Spleen (tissue), 7 donors: ENCODE measurements at regions not wholly inside any gene's neighbourhood (a gene's known extent, or its start where the extent isn't known, plus 50 kb on each side); places are given as distances from the start of the nearest gene placed in this dataset.

Source experiments
- CTCF ChIP-seq, 11 experiments: fragments of 200-600 bp in 7 of 11; fragments of 450-650 bp in 4 of 11; sonication (generic) in 4 of 11; IDR thresholded peaks in 8 of 11; conservative IDR thresholded peaks in 3 of 11; 1 replicate in 7 of 11; 2 replicates in 4 of 11; pipeline versions ENCODE4 v1.4.0 to v1.8.0; 2016 to 2021; ENCODE audit warnings: antibody characterized with exemption in 11 of 11, inconsistent platforms in 4 of 11, mild to moderate bottlenecking in 1 of 11
- POLR2A ChIP-seq, 3 donors: fragments of 450-650 bp; IDR thresholded peaks; one replicate each; pipeline ENCODE4 v1.5.1; 2017; ENCODE audit warnings: antibody characterized with exemption in 3 of 3, mild to moderate bottlenecking in 1 of 3
- donor health status: DM: no; HTN: no; CAD: no; lungs with moderate emphysema.
- donor health status: DM: no; HTN: no; CAD: no.
- donor health status: DM: no; HTN: no; CAD: no.

DNA sequence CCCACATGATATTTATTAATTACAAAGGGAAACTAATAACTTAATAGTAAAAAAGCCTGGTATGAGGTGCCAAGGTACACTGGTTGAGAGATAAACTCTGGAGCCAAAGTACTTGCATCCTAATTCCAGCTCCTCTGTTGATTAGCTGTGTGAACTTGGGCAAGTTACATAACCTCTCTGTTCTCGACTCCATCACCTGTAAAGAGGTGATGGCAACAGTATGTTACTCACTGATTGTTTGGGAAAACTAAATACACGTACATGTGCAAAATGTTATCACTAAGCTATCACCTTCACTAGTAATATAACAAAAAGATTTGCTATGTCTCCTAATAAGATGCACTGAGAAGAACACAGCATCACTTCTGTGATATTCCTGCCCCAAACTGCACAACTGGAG, 206.4 kb downstream of the MEX3B start:
- TF ChIP-seq CTCF (IDR thresholded peaks at IDR 0.05 in 8 of 11, conservative IDR thresholded peaks at IDR 0.05 in 3 of 11), result no peak
- no peak for TF ChIP-seq POLR2A (IDR thresholded peaks at IDR 0.05)
